ENCODE measurements at regions not wholly inside any gene's neighbourhood (a gene's known extent, or its start where the extent isn't known, plus 50 kb on each side); places are given as distances from the start of the nearest gene placed in this dataset.

DNA sequence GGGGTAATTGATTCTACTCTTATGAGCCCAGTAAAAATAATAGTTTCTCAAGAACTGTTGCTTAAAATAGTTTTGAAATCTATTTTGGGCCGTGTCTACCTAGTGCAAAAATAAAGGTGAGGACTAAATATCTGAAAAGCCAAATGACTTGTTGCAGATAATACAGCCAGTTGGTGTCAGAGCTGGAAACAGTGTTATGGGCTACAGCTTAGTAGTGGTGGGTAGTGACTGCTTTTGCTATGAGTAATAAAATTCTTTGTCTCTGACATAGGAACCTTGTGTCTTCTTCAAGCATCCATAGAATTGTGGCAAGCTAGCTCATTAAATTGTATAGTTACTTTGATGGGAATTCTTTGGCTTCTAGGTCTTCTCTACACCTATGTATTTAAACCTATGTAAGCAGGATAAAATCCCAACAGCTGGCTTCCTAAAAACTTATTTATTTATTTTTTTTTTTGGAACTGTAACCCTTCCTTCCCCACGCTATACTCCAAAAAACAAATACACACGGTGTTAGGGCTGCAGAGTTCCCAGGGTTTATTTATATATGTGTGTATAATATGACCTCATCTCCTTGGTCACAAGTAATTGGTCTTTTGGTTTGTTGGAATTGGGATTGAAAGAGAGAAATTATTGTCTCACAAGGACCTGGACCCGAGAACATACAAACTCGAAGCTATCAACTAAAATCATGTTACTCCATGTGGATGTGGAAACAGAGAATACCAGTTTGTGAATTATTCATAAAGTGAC is 138.0 kb downstream of the NUDT12 start:
- H3K4me3 Mint-ChIP-seq: no peak overlapping the region
- no peaks in the 10 kb centered on the region for H3K36me3 Mint-ChIP-seq
- DNase-seq (ENCODE audit: low spot score in 2 of 2) (no peak), ATAC-seq (peak; percentile 42)
- H3K9me3 Mint-ChIP-seq: no peaks in the 10 kb centered on the region
- H3K27ac Mint-ChIP-seq: no peak overlapping the region
- no peaks in the 10 kb centered on the region for H3K4me1 Mint-ChIP-seq

GRCh38 chr5:103424026-103424425 is 138.6 kb downstream of the NUDT12 start:
- H3K4me1 Mint-ChIP-seq: no peaks in the 10 kb centered on the region
- no peaks in the 10 kb centered on the region for H3K36me3 Mint-ChIP-seq
- no peak overlapping the region for H3K4me3 Mint-ChIP-seq
- H3K9me3 Mint-ChIP-seq: no peaks in the 10 kb centered on the region
- H3K27ac Mint-ChIP-seq: no peak overlapping the region
- DNase-seq (ENCODE audit: low spot score in 2 of 2) (no peak), ATAC-seq (no peak)

GRCh38 chr5:103422756-103423155 is 139.8 kb downstream of the NUDT12 start:
- H3K27ac Mint-ChIP-seq: no peak overlapping the region
- DNase-seq (ENCODE audit: low spot score in 2 of 2): no peak
- ATAC-seq: no peak
- H3K4me1 Mint-ChIP-seq: no peaks in the 10 kb centered on the region
- H3K9me3 Mint-ChIP-seq: no peaks in the 10 kb centered on the region
- no peaks in the 10 kb centered on the region for H3K36me3 Mint-ChIP-seq
- H3K4me3 Mint-ChIP-seq: no peak overlapping the region

- Mint-ChIP-seq H3K9me3 (no peaks in the 10 kb centered on the region), H3K4me3 (no peak overlapping the region), H3K36me3 (no peaks in the 10 kb centered on the region), H3K27ac (no peak overlapping the region), H3K4me1 (no peaks in the 10 kb centered on the region)
- DNase-seq (ENCODE audit: low spot score in 2 of 2): no peak
- ATAC-seq: no peak
Measured at GRCh38 chr5:103414604-103415003, 148.0 kb downstream of the NUDT12 start.

GRCh38 chr5:103411711-103412110 is 150.9 kb downstream of the NUDT12 start:
- Mint-ChIP-seq H3K4me1 (no peaks in the 10 kb centered on the region), H3K36me3 (no peaks in the 10 kb centered on the region), H3K4me3 (no peak overlapping the region), H3K27ac (no peak overlapping the region), H3K9me3 (no peaks in the 10 kb centered on the region)
- DNase-seq (ENCODE audit: low spot score in 2 of 2): no peak
- ATAC-seq: no peak

DNA sequence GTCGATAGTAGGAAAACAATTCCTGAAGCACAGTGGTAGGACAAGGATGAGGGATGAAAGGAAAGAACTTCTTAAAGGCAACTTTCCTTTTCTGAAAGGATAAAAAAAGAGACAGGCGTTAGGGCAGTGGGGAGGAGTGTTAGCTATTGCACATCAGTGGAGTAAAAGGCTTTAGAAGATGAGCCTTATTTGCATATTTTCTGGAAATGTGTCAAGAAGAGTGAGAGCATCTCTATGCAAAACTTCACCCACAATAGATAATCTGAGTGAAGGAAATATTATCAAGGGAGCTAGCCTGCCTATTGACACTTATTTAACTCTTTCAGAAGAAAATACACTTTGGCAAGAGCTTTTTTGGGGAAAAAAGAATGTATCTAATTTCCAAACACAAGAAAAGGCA is 151.6 kb downstream of the MACIR start:
- H3K36me3 Mint-ChIP-seq: no peaks in the 10 kb centered on the region
- H3K4me3 Mint-ChIP-seq: no peak overlapping the region
- H3K4me1 Mint-ChIP-seq: no peaks in the 10 kb centered on the region
- H3K27ac Mint-ChIP-seq: no peak overlapping the region
- ATAC-seq (no peak), DNase-seq (ENCODE audit: low spot score in 2 of 2) (no peak)
- H3K9me3 Mint-ChIP-seq: no peaks in the 10 kb centered on the region

GRCh38 chr5:103409013-103409670 is 150.6 kb downstream of the MACIR start:
- no peaks in the 10 kb centered on the region for H3K4me1 Mint-ChIP-seq
- no peaks in the 10 kb centered on the region for H3K9me3 Mint-ChIP-seq
- no peaks in the 10 kb centered on the region for H3K36me3 Mint-ChIP-seq
- H3K4me3 Mint-ChIP-seq: no peak overlapping the region
- ATAC-seq (no peak), DNase-seq (ENCODE audit: low spot score in 2 of 2) (no peak)
- no peak overlapping the region for H3K27ac Mint-ChIP-seq

DNA sequence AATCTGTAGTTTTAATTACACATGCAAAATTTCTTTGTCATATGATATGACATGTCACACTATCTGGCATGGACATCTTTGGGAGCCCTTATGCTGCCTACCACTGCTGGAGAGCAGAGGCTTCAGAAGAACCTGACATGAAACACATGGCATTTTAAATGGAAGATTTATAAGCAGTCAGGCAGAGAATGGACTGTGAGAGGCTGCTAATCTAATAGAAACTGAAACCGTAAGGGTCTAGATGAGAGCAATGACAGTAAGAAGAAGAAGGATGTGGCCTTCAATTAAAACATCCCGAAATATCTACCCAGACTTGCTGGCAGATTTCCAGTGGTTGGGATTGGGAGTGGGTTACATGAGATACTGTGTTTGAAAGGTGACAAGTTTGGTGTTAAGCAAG is 149.8 kb downstream of the MACIR start:
- DNase-seq (ENCODE audit: low spot score in 2 of 2): no peak
- H3K9me3 Mint-ChIP-seq: no peaks in the 10 kb centered on the region
- H3K36me3 Mint-ChIP-seq: no peaks in the 10 kb centered on the region
- H3K4me1 Mint-ChIP-seq: no peaks in the 10 kb centered on the region
- no peak overlapping the region for H3K27ac Mint-ChIP-seq
- no peak for ATAC-seq
- H3K4me3 Mint-ChIP-seq: no peak overlapping the region

DNA sequence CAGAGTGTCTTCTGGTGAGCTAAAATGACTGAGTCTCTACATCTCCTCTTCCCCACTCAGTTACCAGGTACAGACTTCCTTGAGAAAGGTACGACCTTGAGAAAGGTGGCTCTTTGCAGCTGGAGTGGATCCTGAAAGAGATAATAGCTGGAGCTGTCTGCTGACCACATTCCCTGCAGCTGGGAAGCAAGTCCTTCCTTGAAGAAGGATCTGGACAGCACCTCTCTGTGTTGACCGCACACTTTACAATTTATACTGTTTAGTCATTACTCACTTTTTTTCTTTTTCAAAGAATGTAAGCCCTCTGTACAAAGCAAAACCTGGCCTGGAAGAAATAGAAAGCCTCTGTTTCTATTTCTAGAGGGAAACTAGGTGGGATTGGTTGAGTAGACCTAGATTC is 148.8 kb downstream of the MACIR start:
- DNase-seq (ENCODE audit: low spot score in 2 of 2) (no peak), ATAC-seq (no peak)
- Mint-ChIP-seq H3K36me3 (no peaks in the 10 kb centered on the region), H3K27ac (no peak overlapping the region), H3K4me1 (no peaks in the 10 kb centered on the region), H3K9me3 (no peaks in the 10 kb centered on the region), H3K4me3 (no peak overlapping the region)

- no peaks in the 10 kb centered on the region for H3K9me3 Mint-ChIP-seq
- no peak overlapping the region for H3K27ac Mint-ChIP-seq
- H3K4me1 Mint-ChIP-seq: no peaks in the 10 kb centered on the region
- H3K4me3 Mint-ChIP-seq: no peak overlapping the region
- H3K36me3 Mint-ChIP-seq: no peaks in the 10 kb centered on the region
- DNase-seq (ENCODE audit: low spot score in 2 of 2): no peak
- no peak for ATAC-seq
Measured at GRCh38 chr5:103404483-103404882, 145.9 kb downstream of the MACIR start.

DNA sequence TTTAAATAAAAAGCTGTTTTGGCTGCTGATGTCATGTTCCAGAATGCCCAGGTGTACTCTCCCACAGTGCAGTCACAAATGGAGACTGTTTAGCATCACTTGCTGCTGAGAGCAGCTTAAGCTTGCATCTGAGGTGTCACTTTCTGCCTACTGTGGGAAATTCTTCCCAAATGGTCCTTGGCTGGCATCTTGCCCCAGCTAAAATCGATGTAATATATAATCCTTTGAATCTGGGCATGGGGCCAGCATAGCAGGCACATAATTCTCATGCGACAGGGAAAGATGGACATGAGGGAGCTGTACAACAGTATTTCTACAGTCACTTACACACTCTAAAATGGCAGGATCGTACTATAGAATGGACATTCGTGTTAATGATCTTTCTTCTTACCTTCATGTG is 144.3 kb downstream of the MACIR start:
- Mint-ChIP-seq H3K36me3 (no peaks in the 10 kb centered on the region), H3K4me3 (no peak overlapping the region), H3K9me3 (no peaks in the 10 kb centered on the region), H3K4me1 (no peaks in the 10 kb centered on the region), H3K27ac (no peak overlapping the region)
- ATAC-seq (no peak), DNase-seq (ENCODE audit: low spot score in 2 of 2) (no peak)

GRCh38 chr5:103397739-103398581 is 139.4 kb downstream of the MACIR start:
- H3K4me1 Mint-ChIP-seq: no peaks in the 10 kb centered on the region
- no peaks in the 10 kb centered on the region for H3K36me3 Mint-ChIP-seq
- H3K27ac Mint-ChIP-seq: no peak overlapping the region
- H3K4me3 Mint-ChIP-seq: no peak overlapping the region
- no peaks in the 10 kb centered on the region for H3K9me3 Mint-ChIP-seq
- ATAC-seq (no peak), DNase-seq (ENCODE audit: low spot score in 2 of 2) (no peak)

DNA sequence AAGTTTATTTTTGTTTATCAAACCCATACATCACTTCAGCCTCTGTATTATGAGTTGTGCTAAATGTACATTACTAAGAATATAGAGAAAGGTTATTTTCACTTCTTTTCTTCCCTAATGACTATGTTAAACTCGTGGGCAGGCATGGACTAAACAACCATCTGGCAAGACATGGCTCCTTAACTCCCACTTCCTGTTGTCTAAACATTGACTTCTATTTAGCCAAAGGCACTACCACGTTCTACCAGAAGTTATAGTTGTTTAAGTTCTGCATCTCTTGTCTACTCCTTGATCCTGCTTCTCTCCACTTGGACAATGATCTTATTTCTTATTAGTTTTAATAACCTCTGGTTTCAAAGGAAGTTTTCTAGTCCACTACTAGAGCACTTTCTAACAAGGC is 136.1 kb downstream of the MACIR start:
- Mint-ChIP-seq H3K27ac (no peak overlapping the region), H3K4me1 (no peaks in the 10 kb centered on the region), H3K9me3 (no peaks in the 10 kb centered on the region), H3K36me3 (no peaks in the 10 kb centered on the region), H3K4me3 (no peak overlapping the region)
- ATAC-seq (no peak), DNase-seq (ENCODE audit: low spot score in 2 of 2) (no peak)

DNA sequence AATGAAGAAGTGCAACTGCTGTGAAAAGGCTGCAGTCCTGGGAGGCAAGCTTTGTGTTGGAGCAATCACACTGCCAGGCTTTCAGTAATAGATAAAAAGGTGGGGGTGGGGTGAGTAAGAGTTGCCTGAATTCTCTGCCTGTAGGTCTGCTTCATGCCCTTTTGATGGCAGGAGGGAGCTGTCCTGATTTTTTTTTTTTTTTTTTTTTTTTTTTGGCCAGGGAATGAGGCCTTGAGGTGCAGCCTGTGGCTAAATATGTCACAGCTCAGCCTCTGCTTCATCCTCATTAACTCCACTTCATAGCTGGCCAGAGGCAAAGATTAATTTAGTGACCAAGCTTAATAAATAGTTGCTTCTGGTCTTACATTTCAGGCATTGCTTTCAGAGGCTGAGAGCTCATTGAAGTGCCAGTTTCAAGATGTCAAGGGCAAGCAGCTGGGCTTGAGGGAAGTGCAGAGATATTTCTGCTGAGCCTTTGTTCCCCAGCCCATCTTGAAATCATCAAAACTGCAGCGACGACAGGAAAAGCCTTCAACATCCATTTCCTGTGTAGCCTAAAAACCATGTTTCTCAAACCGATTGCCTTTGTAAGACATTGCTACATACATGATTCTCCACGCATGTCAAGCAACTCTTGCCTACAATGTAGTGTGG is 134.7 kb downstream of the MACIR start:
- no peak for DNase-seq (ENCODE audit: low spot score in 2 of 2)
- H3K4me1 Mint-ChIP-seq: no peaks in the 10 kb centered on the region
- H3K4me3 Mint-ChIP-seq: no peak overlapping the region
- H3K36me3 Mint-ChIP-seq: no peaks in the 10 kb centered on the region
- H3K27ac Mint-ChIP-seq: no peak overlapping the region
- ATAC-seq: no peak
- no peaks in the 10 kb centered on the region for H3K9me3 Mint-ChIP-seq

DNA sequence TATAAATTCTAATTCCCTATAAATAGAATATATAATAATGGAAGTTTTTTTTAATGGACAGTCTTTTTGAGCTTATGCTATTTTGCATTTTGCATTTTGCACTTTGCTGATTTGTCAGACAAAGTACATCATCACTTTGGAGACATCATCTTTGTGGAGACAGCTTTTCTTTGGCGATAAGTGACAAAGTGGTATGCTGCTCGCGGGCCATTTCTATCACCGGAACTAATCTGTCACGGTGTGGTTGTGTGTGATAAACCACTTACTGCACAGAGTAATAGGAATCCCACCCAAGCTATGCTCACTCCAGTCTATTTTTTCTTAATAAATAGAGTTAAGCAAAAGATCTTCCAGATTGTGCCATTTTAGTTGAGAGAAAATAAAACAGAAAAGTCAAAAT is 133.1 kb downstream of the MACIR start:
- Mint-ChIP-seq H3K4me1 (no peaks in the 10 kb centered on the region), H3K4me3 (no peak overlapping the region), H3K36me3 (peaks cover under 1% of the 10 kb centered on the region), H3K9me3 (no peaks in the 10 kb centered on the region), H3K27ac (no peak overlapping the region)
- ATAC-seq (no peak), DNase-seq (ENCODE audit: low spot score in 2 of 2) (no peak)

Measured in stimulated activated effector memory CD8-positive, alpha-beta T cell treated with anti-CD3 and anti-CD28 coated beads, Interleukin-12 subunit alpha, Interleukin-12 subunit beta, amount 100 ng/mL, for 72 hours (primary cell).